ENCODE measurements at regions not wholly inside any gene's neighbourhood (a gene's known extent, or its start where the extent isn't known, plus 50 kb on each side); places are given as distances from the start of the nearest gene placed in this dataset.
"Not testable (repeated sequence)": the region's sequence is repeated elsewhere in the genome, so short reads cannot be mapped to it uniquely, and the experiment has no call there.

DNA sequence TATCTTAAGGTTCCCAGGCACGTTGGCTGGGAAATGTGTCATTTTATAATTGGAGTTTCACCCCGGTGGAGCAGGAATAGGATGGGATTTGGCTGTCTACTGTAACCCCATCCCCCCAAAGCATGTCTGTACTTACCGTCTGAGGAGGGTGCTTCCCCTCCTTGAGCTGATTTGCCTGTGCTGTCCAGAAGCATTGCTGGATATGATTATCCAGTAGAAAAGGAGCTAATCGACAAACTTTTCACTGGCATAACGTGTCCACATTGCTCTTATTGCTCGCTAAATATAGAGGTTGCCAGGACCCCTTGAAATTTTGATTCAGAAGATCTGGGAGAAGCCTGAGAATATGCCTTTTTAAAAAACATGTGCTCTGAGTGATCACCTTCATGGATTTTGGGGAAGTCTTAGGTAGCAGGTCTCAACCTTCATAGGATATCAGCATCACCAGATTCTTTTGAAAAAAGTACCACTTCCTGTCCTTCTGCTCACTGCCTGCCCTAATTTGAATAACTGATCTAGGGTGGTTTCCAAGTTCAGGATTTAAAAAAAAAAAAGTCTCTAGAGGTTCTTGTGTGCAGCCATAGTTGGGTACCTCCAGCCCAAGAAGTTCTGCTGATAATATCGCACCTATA, 80.4 kb upstream of the KCNA1 start:
- no peaks in the 10 kb centered on the region for H3K27me3 ChIP-seq (ENCODE audit: insufficient read depth, poor library complexity, severe bottlenecking)
- H3K36me3 ChIP-seq (ENCODE audit: low read depth), result no peaks in the 10 kb centered on the region
- TF ChIP-seq, protein P1, sequence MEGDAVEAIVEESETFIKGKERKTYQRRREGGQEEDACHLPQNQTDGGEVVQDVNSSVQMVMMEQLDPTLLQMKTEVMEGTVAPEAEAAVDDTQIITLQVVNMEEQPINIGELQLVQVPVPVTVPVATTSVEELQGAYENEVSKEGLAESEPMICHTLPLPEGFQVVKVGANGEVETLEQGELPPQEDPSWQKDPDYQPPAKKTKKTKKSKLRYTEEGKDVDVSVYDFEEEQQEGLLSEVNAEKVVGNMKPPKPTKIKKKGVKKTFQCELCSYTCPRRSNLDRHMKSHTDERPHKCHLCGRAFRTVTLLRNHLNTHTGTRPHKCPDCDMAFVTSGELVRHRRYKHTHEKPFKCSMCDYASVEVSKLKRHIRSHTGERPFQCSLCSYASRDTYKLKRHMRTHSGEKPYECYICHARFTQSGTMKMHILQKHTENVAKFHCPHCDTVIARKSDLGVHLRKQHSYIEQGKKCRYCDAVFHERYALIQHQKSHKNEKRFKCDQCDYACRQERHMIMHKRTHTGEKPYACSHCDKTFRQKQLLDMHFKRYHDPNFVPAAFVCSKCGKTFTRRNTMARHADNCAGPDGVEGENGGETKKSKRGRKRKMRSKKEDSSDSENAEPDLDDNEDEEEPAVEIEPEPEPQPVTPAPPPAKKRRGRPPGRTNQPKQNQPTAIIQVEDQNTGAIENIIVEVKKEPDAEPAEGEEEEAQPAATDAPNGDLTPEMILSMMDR (IDR thresholded peaks at IDR 0.05; ENCODE audit: poor library complexity, severe bottlenecking), result no peak
- H3K4me1 ChIP-seq (ENCODE audit: insufficient read depth, poor library complexity, severe bottlenecking), result no peaks in the 10 kb centered on the region
- no peak overlapping the region for H3K4me3 ChIP-seq (ENCODE audit: severe bottlenecking)
- no peaks in the 10 kb centered on the region for H3K9me3 ChIP-seq (ENCODE audit: severe bottlenecking)
- no peak for DNase-seq (ENCODE audit: low spot score)
- no peak overlapping the region for H3K27ac ChIP-seq (ENCODE audit: poor library complexity, severe bottlenecking)
- no peak for ATAC-seq (ENCODE audit: low read depth)

DNA sequence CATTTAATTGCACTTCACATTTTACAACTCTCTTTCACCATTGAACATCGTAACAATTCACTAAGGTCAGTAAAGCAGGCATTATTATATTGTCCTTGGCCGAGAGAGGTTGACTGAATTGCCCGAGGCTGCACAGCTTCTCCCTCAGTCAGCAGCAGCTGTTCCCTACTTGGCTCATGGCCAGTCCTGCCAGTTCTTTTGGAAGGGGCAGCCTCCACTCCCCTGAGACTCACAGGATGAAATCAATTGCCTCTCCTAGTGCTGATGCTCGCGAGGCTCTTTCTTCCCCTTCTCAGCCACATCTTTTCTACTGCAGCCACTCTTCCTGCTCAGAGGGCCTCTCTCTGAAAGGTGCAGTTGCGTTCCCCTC, 79.9 kb upstream of the KCNA1 start:
- no peak overlapping the region for H3K27ac ChIP-seq (ENCODE audit: poor library complexity, severe bottlenecking)
- H3K27me3 ChIP-seq (ENCODE audit: insufficient read depth, poor library complexity, severe bottlenecking), result no peaks in the 10 kb centered on the region
- no peaks in the 10 kb centered on the region for H3K4me1 ChIP-seq (ENCODE audit: insufficient read depth, poor library complexity, severe bottlenecking)
- TF ChIP-seq, protein P1 (IDR thresholded peaks at IDR 0.05; ENCODE audit: poor library complexity, severe bottlenecking), result no peak
- no peaks in the 10 kb centered on the region for H3K36me3 ChIP-seq (ENCODE audit: low read depth)
- no peak overlapping the region for H3K4me3 ChIP-seq (ENCODE audit: severe bottlenecking)
- no peaks in the 10 kb centered on the region for H3K9me3 ChIP-seq (ENCODE audit: severe bottlenecking)
- ATAC-seq (ENCODE audit: low read depth) (no peak), DNase-seq (ENCODE audit: low spot score) (no peak)

DNA sequence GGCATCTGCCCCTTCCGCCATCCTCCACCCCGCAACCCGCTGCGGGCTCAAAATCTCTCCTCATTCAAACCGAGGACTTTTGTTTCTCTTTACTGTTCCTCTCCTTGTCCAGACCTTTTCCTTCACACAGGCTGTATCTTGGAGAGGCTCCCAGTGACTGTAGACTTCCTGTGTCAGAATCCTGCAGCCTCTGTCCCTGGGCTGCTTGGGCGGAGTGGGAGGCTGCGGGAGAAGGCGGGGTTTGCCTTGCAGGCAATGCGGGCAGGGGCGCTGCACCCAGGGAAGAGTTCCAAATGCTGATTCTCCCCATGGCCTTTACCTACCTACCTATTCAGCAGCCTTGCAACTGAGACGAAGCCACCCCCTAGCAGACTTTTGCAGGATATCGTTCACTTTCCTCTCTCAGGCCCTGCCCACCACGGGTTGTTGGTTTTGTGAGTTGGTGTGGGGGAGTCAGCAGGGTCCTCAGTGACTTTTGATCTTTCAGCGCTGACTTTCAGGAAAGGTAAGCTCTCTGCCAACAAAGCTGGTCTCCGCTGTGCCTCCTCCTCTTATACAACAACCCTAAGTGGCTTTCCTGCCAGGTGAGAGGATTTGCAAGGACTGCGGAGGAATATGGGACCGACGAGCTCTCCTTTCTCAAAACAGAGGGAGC, 79.0 kb upstream of the KCNA1 start:
- Histone ChIP-seq H3K4me1 (ENCODE audit: insufficient read depth, poor library complexity, severe bottlenecking) (no peaks in the 10 kb centered on the region), H3K4me3 (ENCODE audit: severe bottlenecking) (no peak overlapping the region), H3K27me3 (ENCODE audit: insufficient read depth, poor library complexity, severe bottlenecking) (no peaks in the 10 kb centered on the region), H3K9me3 (ENCODE audit: severe bottlenecking) (no peaks in the 10 kb centered on the region), H3K27ac (ENCODE audit: poor library complexity, severe bottlenecking) (no peak overlapping the region), H3K36me3 (ENCODE audit: low read depth) (no peaks in the 10 kb centered on the region)
- ATAC-seq (ENCODE audit: low read depth) (no peak), DNase-seq (ENCODE audit: low spot score) (no peak)
- TF ChIP-seq, protein P1 (IDR thresholded peaks at IDR 0.05; ENCODE audit: poor library complexity, severe bottlenecking), result no peak

DNA sequence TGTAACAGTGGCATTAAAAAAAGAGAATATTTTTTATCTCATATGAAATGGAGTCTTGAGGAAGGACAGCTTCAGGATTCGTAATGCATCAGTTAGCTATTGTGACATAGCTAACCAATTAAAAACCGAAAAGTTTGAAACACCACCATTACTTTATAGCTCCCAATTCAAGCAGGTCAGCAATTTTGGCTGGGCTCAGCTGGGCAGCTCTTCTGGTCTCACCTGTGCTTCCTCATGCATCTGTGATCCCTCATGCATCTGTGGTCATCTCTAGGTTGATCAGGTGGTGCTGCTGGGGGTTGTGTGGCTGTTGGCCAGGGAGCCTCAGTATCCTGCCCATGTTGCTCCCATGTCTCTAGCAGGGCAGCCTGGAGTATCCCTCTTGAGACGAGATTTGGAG, 76.7 kb upstream of the KCNA1 start:
- no peaks in the 10 kb centered on the region for H3K4me1 ChIP-seq (ENCODE audit: insufficient read depth, poor library complexity, severe bottlenecking)
- no peaks in the 10 kb centered on the region for H3K9me3 ChIP-seq (ENCODE audit: severe bottlenecking)
- TF ChIP-seq, protein P1 (IDR thresholded peaks at IDR 0.05; ENCODE audit: poor library complexity, severe bottlenecking), result no peak
- DNase-seq (ENCODE audit: low spot score) (no peak), ATAC-seq (ENCODE audit: low read depth) (no peak)
- H3K4me3 ChIP-seq (ENCODE audit: severe bottlenecking), result no peak overlapping the region
- no peak overlapping the region for H3K27ac ChIP-seq (ENCODE audit: poor library complexity, severe bottlenecking)
- no peaks in the 10 kb centered on the region for H3K36me3 ChIP-seq (ENCODE audit: low read depth)
- no peaks in the 10 kb centered on the region for H3K27me3 ChIP-seq (ENCODE audit: insufficient read depth, poor library complexity, severe bottlenecking)

DNA sequence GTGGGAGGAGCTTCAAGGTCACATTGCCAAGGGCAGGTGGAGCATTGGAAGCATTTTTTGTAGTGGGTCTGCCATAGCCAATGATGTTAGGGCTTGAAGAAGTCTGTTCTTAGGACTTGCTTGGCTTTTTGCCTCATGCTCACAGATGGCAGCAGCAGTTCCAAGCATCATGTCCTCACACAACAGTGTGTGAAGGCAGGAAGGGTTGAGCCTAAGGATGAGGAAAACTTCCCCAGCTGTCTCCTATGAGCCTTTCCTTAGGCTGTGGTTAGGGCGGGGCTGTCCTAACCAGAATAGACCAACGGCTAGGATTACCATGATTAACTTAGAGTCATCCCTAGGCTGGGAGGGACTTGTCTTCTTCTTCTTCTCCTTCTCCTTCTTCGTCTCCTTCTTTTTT, 76.2 kb upstream of the KCNA1 start:
- no peaks in the 10 kb centered on the region for H3K36me3 ChIP-seq (ENCODE audit: low read depth)
- DNase-seq (ENCODE audit: low spot score), result no peak
- no peak overlapping the region for H3K4me3 ChIP-seq (ENCODE audit: severe bottlenecking)
- H3K27me3 ChIP-seq (ENCODE audit: insufficient read depth, poor library complexity, severe bottlenecking), result no peaks in the 10 kb centered on the region
- no peak overlapping the region for H3K27ac ChIP-seq (ENCODE audit: poor library complexity, severe bottlenecking)
- no peak for ATAC-seq (ENCODE audit: low read depth)
- TF ChIP-seq, protein P1 (IDR thresholded peaks at IDR 0.05; ENCODE audit: poor library complexity, severe bottlenecking), result no peak
- H3K9me3 ChIP-seq (ENCODE audit: severe bottlenecking), result no peaks in the 10 kb centered on the region
- H3K4me1 ChIP-seq (ENCODE audit: insufficient read depth, poor library complexity, severe bottlenecking), result no peaks in the 10 kb centered on the region

DNA sequence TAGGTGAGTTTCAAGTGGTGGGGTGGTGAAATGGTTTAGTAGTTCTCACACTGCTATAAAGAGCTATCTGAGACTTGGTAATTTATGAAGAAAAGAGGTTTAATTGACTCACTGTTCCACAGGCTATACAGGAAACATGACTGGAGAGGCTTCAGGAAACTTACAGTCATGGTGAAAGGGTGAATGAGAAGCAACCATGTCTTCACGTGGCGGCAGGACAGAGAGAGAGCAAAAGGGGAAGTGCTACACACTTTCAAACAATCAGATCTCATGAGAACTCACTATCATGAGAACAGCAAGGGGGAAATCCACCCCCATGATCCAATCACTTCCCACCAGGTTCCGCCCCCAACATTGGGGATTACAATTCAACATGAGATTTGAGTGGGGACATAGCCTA, 67.3 kb upstream of the KCNA1 start:
- not testable (repeated sequence) for H3K9me3 ChIP-seq (ENCODE audit: severe bottlenecking); H3K4me3 ChIP-seq (ENCODE audit: severe bottlenecking); H3K27me3 ChIP-seq (ENCODE audit: insufficient read depth, poor library complexity, severe bottlenecking); H3K27ac ChIP-seq (ENCODE audit: poor library complexity, severe bottlenecking); DNase-seq (ENCODE audit: low spot score); H3K36me3 ChIP-seq (ENCODE audit: low read depth); ATAC-seq (ENCODE audit: low read depth); H3K4me1 ChIP-seq (ENCODE audit: insufficient read depth, poor library complexity, severe bottlenecking)

All from RWPE2 (cell line).